Suprapubic skin (tissue), 3 donors: ENCODE measurements at regions not wholly inside any gene's neighbourhood (a gene's known extent, or its start where the extent isn't known, plus 50 kb on each side); places are given as distances from the start of the nearest gene placed in this dataset.

Experiments used
- EP300 ChIP-seq: sonication (generic); formaldehyde crosslinking; IDR thresholded peaks from one replicate; pipeline ENCODE4 v1.6.1; 2017; ENCODE audit warnings: antibody characterized with exemption
- TF ChIP-seq, protein P1 (sequence below), 2 donors: fragments of 200-600 bp in 1 of 2; fragments of 450-650 bp in 1 of 2; sonication (generic) in 1 of 2; IDR thresholded peaks; one replicate each; pipeline ENCODE4 v1.5.1; 2016 to 2019; ENCODE audit warnings: antibody characterized with exemption in 2 of 2, mild to moderate bottlenecking in 1 of 2, moderate library complexity in 1 of 2

- TF ChIP-seq, protein P1, sequence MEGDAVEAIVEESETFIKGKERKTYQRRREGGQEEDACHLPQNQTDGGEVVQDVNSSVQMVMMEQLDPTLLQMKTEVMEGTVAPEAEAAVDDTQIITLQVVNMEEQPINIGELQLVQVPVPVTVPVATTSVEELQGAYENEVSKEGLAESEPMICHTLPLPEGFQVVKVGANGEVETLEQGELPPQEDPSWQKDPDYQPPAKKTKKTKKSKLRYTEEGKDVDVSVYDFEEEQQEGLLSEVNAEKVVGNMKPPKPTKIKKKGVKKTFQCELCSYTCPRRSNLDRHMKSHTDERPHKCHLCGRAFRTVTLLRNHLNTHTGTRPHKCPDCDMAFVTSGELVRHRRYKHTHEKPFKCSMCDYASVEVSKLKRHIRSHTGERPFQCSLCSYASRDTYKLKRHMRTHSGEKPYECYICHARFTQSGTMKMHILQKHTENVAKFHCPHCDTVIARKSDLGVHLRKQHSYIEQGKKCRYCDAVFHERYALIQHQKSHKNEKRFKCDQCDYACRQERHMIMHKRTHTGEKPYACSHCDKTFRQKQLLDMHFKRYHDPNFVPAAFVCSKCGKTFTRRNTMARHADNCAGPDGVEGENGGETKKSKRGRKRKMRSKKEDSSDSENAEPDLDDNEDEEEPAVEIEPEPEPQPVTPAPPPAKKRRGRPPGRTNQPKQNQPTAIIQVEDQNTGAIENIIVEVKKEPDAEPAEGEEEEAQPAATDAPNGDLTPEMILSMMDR (IDR thresholded peaks at IDR 0.05), result no peak
- TF ChIP-seq EP300, result no peak
Measured at GRCh38 chr6:80640176-80640575, 533.7 kb downstream of the BCKDHB start.
